H1 (cell line): ENCODE measurements at regions not wholly inside any gene's neighbourhood (a gene's known extent, or its start where the extent isn't known, plus 50 kb on each side); places are given as distances from the start of the nearest gene placed in this dataset.

Source experiments
- ASH2L ChIP-seq: fragments of 200-600, 300-600 bp; sonication (generic); IDR thresholded peaks from one replicate; pipeline ENCODE4 v1.7.1; 2017; ENCODE audit warnings: low read length
- HDAC2 ChIP-seq, 2 experiments: fragments of 300-600 bp in 1 of 2; sonication (generic) in 1 of 2; IDR thresholded peaks; 2 replicates each; pipeline ENCODE4 v1.6.1; 2011 to 2012; ENCODE audit warnings: low read depth in 2 of 2, low read length in 2 of 2, mild to moderate bottlenecking in 2 of 2, moderate library complexity in 2 of 2, borderline replicate concordance in 1 of 2, inconsistent platforms in 1 of 2
- PHF8 ChIP-seq: fragments of 200-600 bp; sonication (generic); conservative IDR thresholded peaks from 2 replicates; pipeline ENCODE4 v1.7.1; 2012; ENCODE audit warnings: low read depth, mild to moderate bottlenecking, inconsistent platforms, low read length, moderate library complexity
- RBBP5 ChIP-seq: IDR thresholded peaks from 2 replicates; pipeline ENCODE4 v1.7.1; 2012; ENCODE audit warnings: low read depth, mild to moderate bottlenecking, inconsistent platforms, low read length, moderate library complexity, borderline replicate concordance
- SIN3A ChIP-seq, 2 experiments: IDR thresholded peaks in 1 of 2; conservative IDR thresholded peaks in 1 of 2; 2 replicates each; pipeline ENCODE4 v1.6.1; 2011 to 2012; ENCODE audit warnings: low read length in 2 of 2, improper control_type of control experiment in 1 of 2, low read depth in 1 of 2, mild to moderate bottlenecking in 1 of 2
- SP2 ChIP-seq: IDR thresholded peaks from 2 replicates; pipeline ENCODE4 v1.6.1; 2012; ENCODE audit warnings: mild to moderate bottlenecking, low read length, inconsistent platforms
- YY1 ChIP-seq: IDR thresholded peaks from 2 replicates; pipeline ENCODE4 v1.6.1; 2011; ENCODE audit warnings: low read depth, mild to moderate bottlenecking, low read length
- TF ChIP-seq, protein P1 (sequence below): IDR thresholded peaks from 2 replicates; pipeline ENCODE4 v1.6.1; 2011; ENCODE audit warnings: low read depth, mild to moderate bottlenecking, low read length; ENCODE audit not compliant: insufficient read depth
- TF ChIP-seq, protein P2 (sequence below): IDR thresholded peaks from 2 replicates; pipeline ENCODE4 v1.6.1; 2012; ENCODE audit warnings: inconsistent platforms
- TF ChIP-seq, protein P3 (sequence below): IDR thresholded peaks from 2 replicates; pipeline ENCODE4 v1.6.1; 2012; ENCODE audit warnings: low read length, inconsistent platforms
- TF ChIP-seq, protein P4 (sequence below): IDR thresholded peaks from 2 replicates; pipeline ENCODE4 v1.6.1; 2012; ENCODE audit warnings: inconsistent platforms

DNA sequence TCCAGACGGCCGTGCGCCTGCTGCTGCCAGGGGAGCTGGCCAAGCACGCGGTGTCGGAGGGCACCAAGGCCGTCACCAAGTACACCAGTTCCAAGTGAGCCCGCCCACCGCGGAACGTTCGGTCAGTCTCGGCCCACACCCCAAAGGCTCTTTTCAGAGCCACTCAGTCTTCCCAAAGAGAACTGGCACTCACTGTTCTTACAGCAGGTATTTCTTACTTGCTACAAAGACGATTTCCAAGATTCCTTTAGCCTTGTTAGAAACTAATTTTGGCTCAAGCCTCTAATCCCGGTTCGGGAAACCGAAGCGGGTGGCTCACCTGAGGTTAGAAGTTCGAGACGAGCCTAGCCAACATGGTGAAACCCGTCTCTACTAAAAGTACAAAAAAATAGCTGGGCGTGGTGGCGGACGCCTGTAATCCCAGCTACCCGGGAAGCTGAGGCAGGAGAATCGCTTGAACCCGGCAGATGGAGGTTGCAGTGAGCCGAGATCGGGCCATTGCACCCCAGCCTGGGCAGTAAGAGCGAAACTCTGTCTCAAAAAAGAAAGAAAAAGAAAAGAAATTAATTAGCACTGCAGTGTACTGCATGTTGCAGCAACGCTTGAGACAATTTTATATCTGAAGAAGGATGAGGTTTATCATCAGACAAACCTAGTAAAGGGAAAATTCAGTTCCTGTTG is 73.1 kb downstream of the OR2B2 start (continued):
- TF ChIP-seq, protein P1, sequence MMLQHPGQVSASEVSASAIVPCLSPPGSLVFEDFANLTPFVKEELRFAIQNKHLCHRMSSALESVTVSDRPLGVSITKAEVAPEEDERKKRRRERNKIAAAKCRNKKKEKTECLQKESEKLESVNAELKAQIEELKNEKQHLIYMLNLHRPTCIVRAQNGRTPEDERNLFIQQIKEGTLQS = no peak
- TF ChIP-seq, protein P2, sequence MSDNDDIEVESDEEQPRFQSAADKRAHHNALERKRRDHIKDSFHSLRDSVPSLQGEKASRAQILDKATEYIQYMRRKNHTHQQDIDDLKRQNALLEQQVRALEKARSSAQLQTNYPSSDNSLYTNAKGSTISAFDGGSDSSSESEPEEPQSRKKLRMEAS = peak; percentile 30; the same call in 1 of the 2 replicates
- TF ChIP-seq SIN3A (conservative IDR thresholded peaks at IDR 0.05 in 1 of 2, IDR thresholded peaks at IDR 0.05 in 1 of 2; ENCODE audit: low read depth in 1 of 2, low read length in 2 of 2) (peak in 1 of 2 experiments; percentile 55; a peak in 1 of 4 replicates), RBBP5 (no peak), ASH2L (peak; percentile 12), YY1 (no peak), SP2 (no peak), PHF8 (no peak), HDAC2 (IDR thresholded peaks at IDR 0.05; ENCODE audit: borderline replicate concordance in 1 of 2, low read depth in 2 of 2, low read length in 2 of 2) (0 out of 4 replicates have a peak, but pooled peaks of 1 of the 2 experiments have one; percentile 52)
- TF ChIP-seq, protein P3, sequence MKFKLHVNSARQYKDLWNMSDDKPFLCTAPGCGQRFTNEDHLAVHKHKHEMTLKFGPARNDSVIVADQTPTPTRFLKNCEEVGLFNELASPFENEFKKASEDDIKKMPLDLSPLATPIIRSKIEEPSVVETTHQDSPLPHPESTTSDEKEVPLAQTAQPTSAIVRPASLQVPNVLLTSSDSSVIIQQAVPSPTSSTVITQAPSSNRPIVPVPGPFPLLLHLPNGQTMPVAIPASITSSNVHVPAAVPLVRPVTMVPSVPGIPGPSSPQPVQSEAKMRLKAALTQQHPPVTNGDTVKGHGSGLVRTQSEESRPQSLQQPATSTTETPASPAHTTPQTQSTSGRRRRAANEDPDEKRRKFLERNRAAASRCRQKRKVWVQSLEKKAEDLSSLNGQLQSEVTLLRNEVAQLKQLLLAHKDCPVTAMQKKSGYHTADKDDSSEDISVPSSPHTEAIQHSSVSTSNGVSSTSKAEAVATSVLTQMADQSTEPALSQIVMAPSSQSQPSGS = no peak; the same call in 1 of the 2 replicates
- TF ChIP-seq, protein P4, sequence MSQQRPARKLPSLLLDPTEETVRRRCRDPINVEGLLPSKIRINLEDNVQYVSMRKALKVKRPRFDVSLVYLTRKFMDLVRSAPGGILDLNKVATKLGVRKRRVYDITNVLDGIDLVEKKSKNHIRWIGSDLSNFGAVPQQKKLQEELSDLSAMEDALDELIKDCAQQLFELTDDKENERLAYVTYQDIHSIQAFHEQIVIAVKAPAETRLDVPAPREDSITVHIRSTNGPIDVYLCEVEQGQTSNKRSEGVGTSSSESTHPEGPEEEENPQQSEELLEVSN = no peak
